ENCODE measurements at regions not wholly inside any gene's neighbourhood (a gene's known extent, or its start where the extent isn't known, plus 50 kb on each side); places are given as distances from the start of the nearest gene placed in this dataset.

GRCh38 chr1:239527051-239527693 lies 140.8 kb downstream of the CHRM3 start:
- TF ChIP-seq CTCF (IDR thresholded peaks at IDR 0.05; ENCODE audit: low read depth, low read length), result no peak
- TF ChIP-seq MAX (IDR thresholded peaks at IDR 0.05; ENCODE audit: low read depth, low read length), result no peak
